ENCODE measurements at regions not wholly inside any gene's neighbourhood (a gene's known extent, or its start where the extent isn't known, plus 50 kb on each side); places are given as distances from the start of the nearest gene placed in this dataset.
"Not testable (repeated sequence)": the region's sequence is repeated elsewhere in the genome, so short reads cannot be mapped to it uniquely, and the experiment has no call there.

DNA sequence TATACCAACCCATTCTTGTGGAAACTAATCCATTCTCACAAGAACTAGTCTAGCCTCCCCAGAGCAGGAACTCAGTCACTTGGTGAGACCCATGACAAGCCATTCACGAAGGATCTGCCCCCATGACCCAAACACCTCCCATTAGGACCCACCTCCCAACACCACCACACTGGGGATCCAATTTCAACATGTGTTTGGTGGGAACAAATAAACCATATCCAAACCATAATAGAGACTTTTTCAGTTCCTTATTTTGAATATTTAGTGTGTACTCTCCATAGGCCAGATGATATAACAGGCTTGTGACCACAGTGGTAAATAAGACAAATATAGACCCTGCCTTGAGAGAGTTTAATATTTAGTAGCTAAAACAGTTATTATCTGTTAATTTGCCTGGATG, 227.5 kb upstream of the SERP2 start:
- Histone ChIP-seq H3K9me3 (no peaks in the 10 kb centered on the region), H3K27me3 (no peaks in the 10 kb centered on the region), H3K36me3 (no peaks in the 10 kb centered on the region), H3K4me1 (no peaks in the 10 kb centered on the region), H3K27ac (no peak overlapping the region), H3K4me3 (no peak overlapping the region)
- DNase-seq = no peak
- intact Hi-C loops (cut with DNase I; ENCODE audit: low total_unique reads) = no loop called here
- TF ChIP-seq, protein P1, sequence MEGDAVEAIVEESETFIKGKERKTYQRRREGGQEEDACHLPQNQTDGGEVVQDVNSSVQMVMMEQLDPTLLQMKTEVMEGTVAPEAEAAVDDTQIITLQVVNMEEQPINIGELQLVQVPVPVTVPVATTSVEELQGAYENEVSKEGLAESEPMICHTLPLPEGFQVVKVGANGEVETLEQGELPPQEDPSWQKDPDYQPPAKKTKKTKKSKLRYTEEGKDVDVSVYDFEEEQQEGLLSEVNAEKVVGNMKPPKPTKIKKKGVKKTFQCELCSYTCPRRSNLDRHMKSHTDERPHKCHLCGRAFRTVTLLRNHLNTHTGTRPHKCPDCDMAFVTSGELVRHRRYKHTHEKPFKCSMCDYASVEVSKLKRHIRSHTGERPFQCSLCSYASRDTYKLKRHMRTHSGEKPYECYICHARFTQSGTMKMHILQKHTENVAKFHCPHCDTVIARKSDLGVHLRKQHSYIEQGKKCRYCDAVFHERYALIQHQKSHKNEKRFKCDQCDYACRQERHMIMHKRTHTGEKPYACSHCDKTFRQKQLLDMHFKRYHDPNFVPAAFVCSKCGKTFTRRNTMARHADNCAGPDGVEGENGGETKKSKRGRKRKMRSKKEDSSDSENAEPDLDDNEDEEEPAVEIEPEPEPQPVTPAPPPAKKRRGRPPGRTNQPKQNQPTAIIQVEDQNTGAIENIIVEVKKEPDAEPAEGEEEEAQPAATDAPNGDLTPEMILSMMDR (IDR thresholded peaks at IDR 0.05) = no peak
- TF ChIP-seq POLR2A (IDR thresholded peaks at IDR 0.05) = no peak

DNA sequence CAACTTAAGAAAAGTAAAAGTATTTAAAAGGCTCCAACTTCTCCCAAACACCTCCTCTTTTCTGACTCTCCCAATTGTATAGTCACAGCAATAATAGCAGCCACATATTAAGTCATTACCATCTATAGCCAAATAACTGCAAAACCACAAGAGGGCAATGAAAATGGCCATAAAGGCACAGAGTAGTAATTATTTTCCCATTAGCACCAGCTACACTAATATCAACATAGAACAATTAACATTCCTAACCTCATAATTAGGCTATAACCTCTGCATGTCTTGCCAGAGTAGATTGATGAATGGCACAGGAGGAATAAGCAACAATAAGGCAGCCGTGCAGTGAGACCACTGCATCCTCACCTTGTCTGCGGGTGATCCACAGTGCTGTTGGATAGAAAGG, 226.4 kb upstream of the SERP2 start:
- H3K27me3 ChIP-seq = no peaks in the 10 kb centered on the region
- no peaks in the 10 kb centered on the region for H3K4me1 ChIP-seq
- TF ChIP-seq POLR2A (IDR thresholded peaks at IDR 0.05) = no peak
- TF ChIP-seq, protein P1 (IDR thresholded peaks at IDR 0.05) = no peak
- intact Hi-C loops (cut with DNase I; ENCODE audit: low total_unique reads) = no loop called here
- H3K36me3 ChIP-seq = no peaks in the 10 kb centered on the region
- no peak for DNase-seq
- H3K27ac ChIP-seq = no peak overlapping the region
- no peak overlapping the region for H3K4me3 ChIP-seq
- H3K9me3 ChIP-seq = no peaks in the 10 kb centered on the region

DNA sequence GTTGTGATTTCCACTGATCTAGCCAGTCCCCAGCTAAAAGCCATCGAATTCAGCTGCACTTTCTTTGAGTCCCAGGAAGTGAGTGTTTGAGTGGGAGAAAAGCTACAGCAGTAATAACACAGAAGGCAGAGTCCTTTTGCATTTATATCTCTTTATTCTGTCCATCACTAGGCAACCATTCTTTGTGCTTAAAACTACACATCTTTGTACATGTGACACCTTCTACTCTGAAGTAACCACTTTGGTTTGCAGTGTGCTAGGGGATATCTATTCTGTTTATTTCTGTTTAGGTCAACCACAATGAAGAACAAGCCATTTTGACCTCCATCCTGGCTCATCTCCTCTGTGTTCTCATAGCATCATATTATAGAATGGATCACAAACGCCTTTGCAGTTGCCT, 226.0 kb upstream of the SERP2 start:
- Histone ChIP-seq H3K27ac (no peak overlapping the region), H3K4me3 (no peak overlapping the region), H3K36me3 (no peaks in the 10 kb centered on the region), H3K27me3 (no peaks in the 10 kb centered on the region), H3K9me3 (no peaks in the 10 kb centered on the region), H3K4me1 (no peaks in the 10 kb centered on the region)
- DNase-seq = no peak
- no peak for TF ChIP-seq POLR2A (IDR thresholded peaks at IDR 0.05)
- TF ChIP-seq, protein P1 (IDR thresholded peaks at IDR 0.05) = no peak
- intact Hi-C loops (cut with DNase I; ENCODE audit: low total_unique reads) = no loop called here

DNA sequence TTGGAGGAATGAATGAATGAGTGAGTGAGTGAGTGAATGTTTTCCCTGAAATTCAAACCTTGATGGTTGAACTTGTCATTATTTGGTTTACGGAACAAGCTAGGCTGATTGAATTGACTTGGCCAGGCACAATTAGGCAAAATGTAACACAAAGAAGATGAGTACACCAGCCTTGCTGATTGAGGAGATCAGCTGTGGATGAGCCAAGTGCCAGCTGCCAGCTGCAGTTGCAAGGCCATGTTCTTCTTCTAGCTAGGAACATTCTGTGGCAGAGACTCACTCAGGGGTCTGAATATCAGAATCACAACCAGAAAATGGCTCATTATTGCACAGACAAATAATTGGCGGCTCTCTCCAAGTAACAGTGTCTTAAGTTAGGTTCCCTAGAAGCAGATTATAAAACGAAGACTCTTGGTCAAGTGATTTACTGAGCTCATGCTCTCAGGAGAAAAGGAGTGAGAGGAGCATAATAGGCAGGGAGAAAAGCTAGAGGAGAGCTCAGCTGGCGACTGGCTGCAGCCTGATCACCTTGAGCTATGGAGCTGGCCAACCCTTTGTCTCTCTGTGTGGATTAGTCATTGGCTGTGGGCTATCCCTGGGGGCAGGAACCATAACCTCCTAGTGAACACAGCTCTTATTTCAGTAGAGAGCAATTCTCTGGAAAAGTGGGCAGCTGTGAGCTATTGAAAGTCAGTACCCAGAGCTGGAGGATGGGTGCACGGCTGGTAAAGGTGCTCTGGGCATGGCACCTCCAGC, 225.3 kb upstream of the SERP2 start:
- no peaks in the 10 kb centered on the region for H3K27me3 ChIP-seq
- H3K4me1 ChIP-seq = no peaks in the 10 kb centered on the region
- intact Hi-C loops (cut with DNase I; ENCODE audit: low total_unique reads) = no loop called here
- H3K9me3 ChIP-seq = no peaks in the 10 kb centered on the region
- TF ChIP-seq POLR2A (IDR thresholded peaks at IDR 0.05) = no peak
- TF ChIP-seq, protein P1 (IDR thresholded peaks at IDR 0.05) = no peak
- no peak overlapping the region for H3K4me3 ChIP-seq
- H3K27ac ChIP-seq = no peak overlapping the region
- no peak for DNase-seq
- no peaks in the 10 kb centered on the region for H3K36me3 ChIP-seq

DNA sequence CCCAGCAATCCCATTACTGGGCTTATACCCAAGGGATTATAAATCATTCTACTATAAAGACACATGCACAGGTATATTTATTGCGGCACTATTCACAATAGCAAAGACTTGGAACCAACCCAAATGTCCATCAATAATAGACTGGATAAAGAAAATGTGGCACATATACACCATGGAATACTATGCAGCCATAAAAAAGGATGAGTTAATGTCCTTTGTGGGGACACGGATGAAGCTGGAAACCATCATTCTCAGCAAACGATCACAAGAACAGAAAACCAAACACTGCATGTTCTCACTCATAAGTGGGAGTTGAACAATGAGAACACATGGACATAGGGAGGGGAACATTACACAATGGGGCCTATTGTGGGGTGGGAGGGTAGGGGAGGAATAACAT, 224.4 kb upstream of the SERP2 start:
- DNase-seq; intact Hi-C loops (cut with DNase I; ENCODE audit: low total_unique reads); H3K27me3 ChIP-seq; H3K36me3 ChIP-seq; H3K4me1 ChIP-seq; H3K4me3 ChIP-seq; H3K9me3 ChIP-seq; H3K27ac ChIP-seq: not testable (repeated sequence)

DNA sequence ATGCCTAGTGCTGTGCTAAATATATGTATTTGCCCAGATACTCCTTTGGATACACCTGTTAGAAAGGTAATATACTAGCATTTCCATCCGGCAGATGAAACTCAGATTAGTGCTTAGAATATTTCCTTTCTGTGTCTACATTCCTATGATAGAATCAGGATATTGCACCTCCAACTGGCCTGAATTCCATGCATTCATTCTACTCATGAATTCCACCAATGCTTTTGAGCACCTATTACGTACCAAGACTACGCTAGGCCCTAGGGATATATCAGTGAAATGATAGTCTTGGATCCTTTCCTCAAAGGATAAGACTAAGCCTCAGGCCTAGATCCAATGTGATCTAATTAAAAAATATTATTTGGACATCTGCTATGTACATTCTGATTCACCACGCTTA, 223.8 kb upstream of the SERP2 start:
- no peaks in the 10 kb centered on the region for H3K27me3 ChIP-seq
- H3K9me3 ChIP-seq = no peaks in the 10 kb centered on the region
- no peaks in the 10 kb centered on the region for H3K36me3 ChIP-seq
- no peak overlapping the region for H3K27ac ChIP-seq
- DNase-seq = no peak
- H3K4me1 ChIP-seq = no peaks in the 10 kb centered on the region
- TF ChIP-seq, protein P1 (IDR thresholded peaks at IDR 0.05) = no peak
- no peak for TF ChIP-seq POLR2A (IDR thresholded peaks at IDR 0.05)
- intact Hi-C loops (cut with DNase I; ENCODE audit: low total_unique reads) = no loop called here
- H3K4me3 ChIP-seq = no peak overlapping the region

All from uterus (tissue), 3 donors.